Epithelial cell of proximal tubule (primary cell): ENCODE measurements at regions not wholly inside any gene's neighbourhood (a gene's known extent, or its start where the extent isn't known, plus 50 kb on each side); places are given as distances from the start of the nearest gene placed in this dataset.
"Not testable (repeated sequence)": the region's sequence is repeated elsewhere in the genome, so short reads cannot be mapped to it uniquely, and the experiment has no call there.

ENCODE experiments used
- DNase-seq: peaks from one replicate; pipeline ENCODE4 v3.0.0-alpha.2; 2011; ENCODE audit warnings: low read depth
- H3K4me3 ChIP-seq: 2 replicates; pipeline ENCODE4 v1.5.1; 2011; ENCODE audit warnings: low read depth, mild to moderate bottlenecking, low read length
- CTCF ChIP-seq: conservative IDR thresholded peaks from 2 replicates; pipeline ENCODE4 v1.5.1; 2012; ENCODE audit warnings: low read depth, mild to moderate bottlenecking, low read length

DNA sequence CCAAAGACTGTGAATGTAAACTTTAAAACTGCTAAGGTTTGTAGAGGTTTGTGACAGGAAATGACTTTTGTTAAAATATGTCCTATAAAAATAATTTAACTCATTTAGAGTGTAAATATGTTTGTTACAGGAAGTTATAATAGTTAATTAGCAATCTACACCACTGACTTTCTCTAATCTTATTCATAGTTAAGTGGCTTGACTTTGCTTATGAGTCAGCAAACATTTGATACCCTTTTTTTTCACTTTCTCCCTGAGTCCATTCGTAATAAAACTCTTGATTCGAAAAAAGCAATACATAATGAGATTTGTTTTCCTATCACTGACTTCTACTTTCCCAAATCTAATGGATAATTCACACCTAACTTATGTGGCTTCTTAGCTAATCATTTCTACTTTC lies 317.7 kb upstream of the SEMA3C start:
- H3K4me3 ChIP-seq: no peak overlapping the region
- DNase-seq: peak; percentile 63
- no peak for TF ChIP-seq CTCF

DNA sequence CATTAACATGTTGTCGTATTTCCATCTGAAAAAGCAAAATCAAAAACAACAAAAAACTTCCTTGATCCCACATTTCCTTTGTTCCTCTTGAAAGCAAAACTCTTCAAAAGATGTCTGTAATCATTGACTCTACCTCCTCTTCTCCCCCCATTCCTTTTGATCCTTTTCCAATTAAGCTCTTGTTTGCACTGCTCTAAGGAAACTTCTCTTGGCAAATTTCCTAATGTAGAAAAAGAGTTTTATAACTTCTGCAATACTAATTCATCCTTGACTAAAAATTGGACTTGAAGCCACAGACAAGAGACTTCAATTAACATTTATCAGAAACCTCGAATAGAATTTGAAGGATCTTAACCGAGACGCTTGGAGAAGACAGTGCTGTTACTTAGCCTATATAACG lies 317.1 kb upstream of the SEMA3C start:
- no peak overlapping the region for H3K4me3 ChIP-seq
- peak; percentile 41 for DNase-seq
- TF ChIP-seq CTCF: no peak

DNA sequence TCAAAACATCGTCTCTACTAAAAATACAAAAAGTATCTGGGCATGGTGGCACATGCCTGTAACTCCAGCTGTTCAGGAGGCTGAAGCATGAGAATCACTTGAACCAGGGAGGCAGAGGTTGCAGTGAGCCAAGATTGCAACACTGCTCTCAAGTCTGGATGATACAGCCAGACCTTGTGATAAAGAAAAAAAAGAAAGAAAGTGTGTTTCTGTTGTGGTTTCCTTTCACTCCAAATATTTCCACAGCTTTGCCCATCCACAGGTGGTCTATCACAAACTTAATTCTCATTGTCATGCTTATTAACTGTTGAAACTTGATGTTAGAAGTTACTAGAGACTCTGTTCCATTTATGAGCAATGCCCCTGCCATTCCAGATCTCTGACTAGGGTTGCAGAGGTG lies 316.0 kb upstream of the SEMA3C start:
- no peak overlapping the region for H3K4me3 ChIP-seq
- no peak for TF ChIP-seq CTCF
- peak; percentile 22 for DNase-seq

DNA sequence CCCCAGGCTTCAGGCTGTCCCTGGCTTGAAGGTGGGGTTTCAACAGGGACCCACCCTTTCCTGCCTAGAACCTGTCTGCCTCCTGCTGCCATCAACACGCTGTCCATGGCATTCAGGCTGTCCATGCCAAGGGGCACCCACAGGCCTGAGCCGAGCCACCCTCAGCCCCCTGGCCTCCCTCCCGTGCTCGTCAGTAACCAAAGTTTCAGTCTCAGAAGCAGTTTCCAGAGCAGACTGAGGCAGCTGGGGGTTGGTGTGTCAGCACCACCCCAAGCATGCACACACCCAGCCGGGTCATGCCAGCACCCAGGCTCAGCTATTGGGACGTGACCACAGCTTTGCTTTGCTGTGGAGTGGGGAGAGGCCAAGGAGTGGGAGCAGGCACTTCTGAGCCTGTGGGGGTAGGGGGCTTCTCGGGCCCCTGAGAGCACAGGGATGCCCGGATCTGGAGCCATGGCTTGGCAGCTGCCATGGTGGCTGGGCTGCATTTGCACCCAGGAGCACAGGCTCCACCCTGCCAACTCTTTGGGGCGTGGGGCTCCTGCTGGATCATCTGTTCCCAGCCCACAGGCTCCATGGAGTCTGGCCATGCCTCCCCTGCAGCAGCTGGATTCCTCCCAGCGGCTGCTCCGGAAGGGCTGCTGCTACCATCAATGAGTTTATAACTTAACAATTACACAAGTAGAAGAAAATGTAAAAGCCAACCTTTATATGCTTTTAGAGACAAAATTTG lies 314.5 kb upstream of the SEMA3C start:
- no peak for DNase-seq
- H3K4me3 ChIP-seq: no peak overlapping the region
- no peak for TF ChIP-seq CTCF

DNA sequence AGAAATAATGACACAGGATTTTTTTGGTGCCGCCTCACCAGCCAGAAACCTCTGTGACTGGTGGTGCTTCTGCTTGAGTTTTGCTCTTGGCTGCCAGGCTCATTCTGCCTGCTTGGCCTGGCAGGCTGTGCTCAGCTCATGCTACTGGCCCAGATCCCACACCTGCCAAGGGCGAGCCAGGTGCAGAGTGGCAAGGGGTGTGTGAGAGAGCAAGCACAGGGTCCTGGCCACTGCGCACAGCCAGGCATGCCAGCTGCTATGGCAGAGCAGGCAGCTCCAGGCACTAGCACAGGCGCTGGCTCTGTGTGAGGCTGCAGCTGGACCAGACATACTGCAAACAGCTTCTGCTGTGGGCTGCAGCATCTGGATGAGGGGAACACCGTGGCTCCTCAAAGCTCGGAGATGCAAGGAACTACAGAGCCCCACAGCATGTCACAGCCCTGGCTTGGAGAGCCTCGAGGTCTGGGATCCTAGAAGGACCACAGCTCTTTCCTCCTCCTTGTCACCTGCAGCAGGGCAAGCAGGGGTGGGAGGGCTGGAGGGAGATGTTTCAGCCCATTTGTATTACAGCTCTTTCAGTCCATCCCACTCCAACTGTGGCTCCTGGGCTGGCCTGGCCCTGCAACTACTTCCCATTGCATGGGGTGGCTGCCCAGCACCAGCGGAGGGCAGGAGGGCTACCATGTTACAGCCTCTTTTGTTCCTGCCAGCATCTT lies 313.4 kb upstream of the SEMA3C start:
- no peak for TF ChIP-seq CTCF
- DNase-seq: no peak
- H3K4me3 ChIP-seq: no peak overlapping the region

DNA sequence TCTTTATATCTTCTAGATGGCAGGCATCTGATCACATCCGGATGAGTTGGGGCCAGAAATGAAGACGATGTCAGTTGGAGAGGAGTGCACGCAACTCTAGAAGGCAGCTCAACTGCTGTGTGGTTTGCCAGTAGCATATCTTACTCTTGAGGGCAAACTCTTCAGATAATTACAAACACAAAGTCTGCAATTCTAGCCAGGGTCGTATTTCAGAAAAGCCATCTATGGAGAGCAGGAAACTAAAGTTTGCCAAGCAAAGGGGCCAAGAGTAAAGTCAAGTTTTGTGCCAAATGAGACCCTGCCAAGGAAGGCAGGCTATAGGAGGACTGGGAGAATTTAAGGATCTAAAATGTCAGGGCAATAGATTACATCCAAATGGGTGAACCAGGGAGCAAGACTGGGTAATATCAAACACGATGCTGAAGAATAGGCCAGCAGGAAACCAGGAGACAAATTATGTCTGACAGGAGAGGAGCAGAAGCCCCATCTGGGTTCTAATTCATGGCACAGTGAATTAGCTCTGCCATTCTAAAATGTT lies 312.5 kb upstream of the SEMA3C start:
- TF ChIP-seq CTCF: no peak
- no peak for DNase-seq
- no peak overlapping the region for H3K4me3 ChIP-seq

- no peak overlapping the region for H3K4me3 ChIP-seq
- no peak for DNase-seq
- TF ChIP-seq CTCF: no peak
Observed at GRCh38 chr7:81226234-81226633, 307.4 kb upstream of the SEMA3C start.

DNA sequence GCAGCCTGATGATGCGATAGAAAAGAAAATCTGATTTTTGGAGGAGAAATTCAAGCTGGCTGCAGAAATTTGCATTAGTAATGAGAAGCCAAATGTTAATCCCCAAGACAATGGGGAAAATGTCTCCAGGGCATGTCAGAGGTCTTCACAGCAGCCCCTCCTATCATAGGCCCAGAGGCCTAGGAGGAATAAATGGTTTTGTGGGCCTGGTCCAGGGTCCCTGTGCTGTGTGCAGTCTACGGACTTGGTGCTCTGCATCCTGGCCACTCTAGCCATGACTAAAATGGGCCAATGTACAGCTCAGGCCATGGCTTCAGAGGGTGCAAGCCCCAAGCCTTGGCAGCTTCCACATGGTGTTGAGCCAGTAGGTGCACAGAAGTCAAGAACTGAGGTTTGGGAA lies 303.8 kb upstream of the SEMA3C start:
- not testable (repeated sequence) for DNase-seq

More for the DNA sequence above, 303.8 kb upstream of the SEMA3C start:
- H3K4me3 ChIP-seq: not testable (repeated sequence)
